Spleen (tissue), 7 donors: ENCODE measurements at regions not wholly inside any gene's neighbourhood (a gene's known extent, or its start where the extent isn't known, plus 50 kb on each side); places are given as distances from the start of the nearest gene placed in this dataset.

Source experiments
- CTCF ChIP-seq, 11 experiments: fragments of 200-600 bp in 7 of 11; fragments of 450-650 bp in 4 of 11; sonication (generic) in 4 of 11; IDR thresholded peaks in 8 of 11; conservative IDR thresholded peaks in 3 of 11; 1 replicate in 7 of 11; 2 replicates in 4 of 11; pipeline versions ENCODE4 v1.4.0 to v1.8.0; 2016 to 2021; ENCODE audit warnings: antibody characterized with exemption in 11 of 11, inconsistent platforms in 4 of 11, mild to moderate bottlenecking in 1 of 11
- POLR2AphosphoS5 ChIP-seq, 3 donors: sonication (generic); formaldehyde crosslinking; IDR thresholded peaks; one replicate each; pipeline ENCODE4 v1.5.1; 2017; ENCODE audit warnings: antibody characterized with exemption in 3 of 3
- donor health status: DM: no; HTN: no; CAD: no; lungs with moderate emphysema.
- donor health status: DM: no; HTN: no; CAD: no.
- donor health status: DM: no; HTN: no; CAD: no.

GRCh38 chr10:128527711-128528110 lies 401.5 kb upstream of the MKI67 start:
- no peak for TF ChIP-seq CTCF (IDR thresholded peaks at IDR 0.05 in 8 of 11, conservative IDR thresholded peaks at IDR 0.05 in 3 of 11)
- no peak for TF ChIP-seq POLR2AphosphoS5 (IDR thresholded peaks at IDR 0.05)
